ENCODE measurements at regions not wholly inside any gene's neighbourhood (a gene's known extent, or its start where the extent isn't known, plus 50 kb on each side); places are given as distances from the start of the nearest gene placed in this dataset.

GRCh38 chr5:4348919-4349318, 753.3 kb downstream of the IRX1 start:
- no peak for FAIRE-seq

DNA sequence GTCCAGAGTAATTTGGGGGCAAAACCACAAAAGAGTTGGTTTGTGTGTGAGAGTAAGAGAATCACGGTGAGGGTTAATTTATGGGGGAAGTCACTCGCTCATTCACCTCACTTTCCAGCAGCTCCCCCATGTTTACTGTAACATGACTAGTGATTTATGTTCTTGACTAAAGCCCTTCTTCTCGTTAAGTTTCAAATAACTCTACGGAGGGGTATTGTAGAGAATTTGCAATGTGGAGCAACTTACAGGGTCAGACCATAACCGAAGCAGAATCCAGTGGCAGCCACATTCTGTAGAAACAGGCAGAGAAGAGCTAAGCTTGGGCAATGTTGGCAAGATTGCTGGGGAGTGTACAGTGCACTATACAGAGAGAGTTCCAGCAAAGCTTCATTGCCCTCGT, 760.6 kb downstream of the IRX1 start:
- no peak for FAIRE-seq

DNA sequence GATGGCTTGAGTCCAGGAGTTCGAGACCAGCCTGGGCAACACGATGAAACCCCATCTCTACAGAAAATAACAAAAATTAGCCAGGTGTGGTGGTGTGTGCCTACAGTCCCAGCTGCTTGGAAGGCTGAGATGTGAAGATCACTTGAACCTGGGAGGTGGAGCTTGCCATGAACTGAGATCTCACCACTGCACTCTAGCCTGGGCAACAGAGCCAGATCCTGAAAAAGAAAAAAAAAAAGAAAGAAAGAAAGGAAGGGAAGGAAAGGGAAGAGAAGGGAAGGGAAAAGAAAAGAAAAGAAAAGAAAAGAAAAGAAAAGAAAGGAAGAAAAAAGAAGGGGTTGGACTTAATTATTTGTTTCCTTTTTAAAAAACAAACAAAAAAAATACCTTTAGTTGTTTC, 764.2 kb downstream of the IRX1 start:
- no peak for FAIRE-seq

DNA sequence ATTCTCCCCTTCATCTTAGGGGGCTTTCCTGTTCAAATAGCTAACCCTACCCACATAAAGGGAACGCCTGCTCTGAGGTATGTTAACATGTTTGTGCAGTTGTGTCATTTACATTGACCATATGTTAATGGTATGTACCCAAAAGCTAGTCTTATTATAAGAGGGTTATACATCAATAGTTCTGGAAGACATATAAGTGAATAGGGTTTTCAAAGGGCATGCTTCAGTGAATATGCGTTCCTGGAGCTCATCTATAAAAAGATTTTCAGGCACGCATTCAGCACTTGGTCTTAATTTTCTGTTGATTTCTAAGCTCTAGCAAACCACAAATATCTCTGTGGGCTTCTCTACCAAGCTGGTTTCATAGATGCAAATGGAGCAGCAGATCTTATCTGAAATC, 766.1 kb downstream of the IRX1 start:
- FAIRE-seq: no peak

DNA sequence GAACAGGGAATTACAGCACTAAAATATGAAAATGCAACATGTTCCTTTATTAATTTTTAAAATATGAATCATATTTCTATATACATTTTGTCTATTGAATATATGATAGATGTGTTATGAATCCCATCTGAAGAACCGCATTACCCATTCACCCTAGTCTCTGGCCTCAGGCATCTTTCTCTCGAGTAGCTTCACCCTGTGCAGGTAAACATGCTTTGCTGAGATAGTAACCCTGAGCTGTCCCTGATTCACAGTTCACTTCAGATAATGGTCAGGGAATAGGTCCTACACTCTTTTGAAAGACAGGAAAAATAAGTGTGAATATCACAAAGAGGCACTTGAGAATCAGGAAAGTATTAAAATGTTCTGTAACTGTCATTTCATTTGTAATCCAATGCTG, 766.8 kb downstream of the IRX1 start:
- no peak for FAIRE-seq

GRCh38 chr5:4363045-4363444, 767.4 kb downstream of the IRX1 start:
- no peak for FAIRE-seq

- no peak for FAIRE-seq
Observed at GRCh38 chr5:4366628-4367027, 771.0 kb downstream of the IRX1 start.

DNA sequence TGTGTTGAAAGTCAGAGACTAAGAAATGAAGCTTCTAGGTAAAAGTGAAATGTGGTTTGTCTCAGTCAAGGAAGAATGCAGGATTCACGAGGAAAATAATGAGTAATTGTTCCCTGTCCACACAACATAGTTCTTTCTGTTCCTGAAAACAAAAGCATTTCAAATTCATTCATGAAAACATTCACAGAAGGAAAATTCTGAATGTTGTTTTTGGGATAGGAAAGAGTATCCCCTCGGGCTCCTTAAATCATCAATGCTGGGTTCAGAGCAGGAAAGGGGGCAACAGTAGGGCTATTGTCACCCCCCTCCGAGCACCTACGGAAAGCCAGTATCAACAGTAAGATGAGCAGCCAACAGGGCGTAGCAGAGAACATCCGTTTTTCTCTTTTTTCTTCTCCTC, 769.9 kb upstream of the ADAMTS16 start:
- FAIRE-seq: no peak

DNA sequence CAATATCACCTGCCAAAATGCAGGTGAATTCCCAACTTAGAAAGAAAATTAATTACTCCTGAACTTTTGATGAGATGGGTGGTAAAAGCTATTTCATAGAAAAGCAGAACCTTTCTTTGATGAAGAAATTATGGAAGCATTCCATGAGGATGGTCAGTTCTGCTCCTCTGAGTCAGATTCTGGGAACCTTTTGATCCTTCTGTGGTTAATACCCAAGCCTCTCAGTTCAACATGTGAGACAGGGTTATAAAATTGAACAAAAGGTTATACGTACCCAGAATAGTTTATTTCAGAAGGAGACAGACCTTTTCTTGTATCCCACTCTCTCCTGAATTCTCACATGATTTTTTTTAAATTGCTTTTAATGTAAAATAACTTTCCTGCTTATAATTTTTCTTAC, 767.6 kb upstream of the ADAMTS16 start:
- FAIRE-seq: no peak

DNA sequence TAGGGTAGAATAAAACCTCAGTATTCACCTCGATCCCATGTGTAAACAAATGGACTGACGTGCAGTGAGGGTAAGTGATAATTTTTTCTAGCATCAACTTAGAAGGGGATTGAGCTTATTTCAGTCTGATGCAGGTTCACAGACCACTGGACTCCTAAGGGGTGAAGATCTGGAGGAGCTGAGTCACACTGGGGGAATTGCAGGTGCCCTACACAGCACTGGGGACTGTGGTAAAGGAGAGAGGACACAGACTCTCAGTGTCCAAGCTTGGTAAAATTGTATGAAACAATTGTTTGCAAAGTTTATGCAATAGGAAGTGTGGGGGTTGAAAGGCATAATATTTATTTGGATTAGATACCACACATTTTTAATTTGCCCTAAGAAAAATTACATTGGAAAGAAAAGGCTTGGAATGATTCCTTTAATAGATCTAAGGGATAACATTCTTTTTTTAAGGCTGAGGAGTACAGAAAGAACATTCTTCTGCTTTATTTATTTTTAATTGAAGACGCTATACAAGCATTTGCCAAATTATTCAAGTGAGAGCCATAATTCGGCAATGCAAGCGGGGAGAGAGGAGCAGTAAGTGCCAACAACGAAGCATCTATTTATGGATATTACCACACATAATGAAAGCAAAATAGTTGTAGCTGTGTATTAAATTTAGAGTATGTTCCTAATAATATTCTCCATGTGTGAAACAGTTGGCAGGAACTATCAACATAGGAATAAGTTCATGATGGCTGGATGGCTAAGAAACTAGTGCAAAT, 766.9 kb upstream of the ADAMTS16 start:
- no peak for FAIRE-seq

GRCh38 chr5:4374866-4375265, 765.3 kb upstream of the ADAMTS16 start:
- no peak for FAIRE-seq

- no peak for FAIRE-seq
Observed at GRCh38 chr5:4375640-4376039, 764.5 kb upstream of the ADAMTS16 start.

DNA sequence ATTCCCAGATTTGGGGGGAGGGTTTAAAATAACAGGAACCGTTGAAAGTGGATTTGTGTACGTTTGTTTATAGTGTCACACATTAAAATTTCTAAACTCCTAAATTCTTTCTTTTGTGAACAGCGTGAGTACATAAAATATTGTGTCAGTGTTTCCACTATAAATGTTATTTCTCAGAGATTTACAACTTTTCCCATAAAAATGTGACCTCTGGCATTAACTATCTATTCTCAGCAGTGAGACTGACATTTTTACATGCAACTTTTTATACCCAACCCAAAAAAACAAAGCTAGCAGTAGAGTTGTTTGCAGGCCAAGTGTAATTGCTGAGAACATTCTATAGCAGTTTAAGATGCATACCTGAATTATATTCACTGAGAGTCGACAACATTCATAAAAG, 757.0 kb upstream of the ADAMTS16 start:
- no peak for FAIRE-seq

DNA sequence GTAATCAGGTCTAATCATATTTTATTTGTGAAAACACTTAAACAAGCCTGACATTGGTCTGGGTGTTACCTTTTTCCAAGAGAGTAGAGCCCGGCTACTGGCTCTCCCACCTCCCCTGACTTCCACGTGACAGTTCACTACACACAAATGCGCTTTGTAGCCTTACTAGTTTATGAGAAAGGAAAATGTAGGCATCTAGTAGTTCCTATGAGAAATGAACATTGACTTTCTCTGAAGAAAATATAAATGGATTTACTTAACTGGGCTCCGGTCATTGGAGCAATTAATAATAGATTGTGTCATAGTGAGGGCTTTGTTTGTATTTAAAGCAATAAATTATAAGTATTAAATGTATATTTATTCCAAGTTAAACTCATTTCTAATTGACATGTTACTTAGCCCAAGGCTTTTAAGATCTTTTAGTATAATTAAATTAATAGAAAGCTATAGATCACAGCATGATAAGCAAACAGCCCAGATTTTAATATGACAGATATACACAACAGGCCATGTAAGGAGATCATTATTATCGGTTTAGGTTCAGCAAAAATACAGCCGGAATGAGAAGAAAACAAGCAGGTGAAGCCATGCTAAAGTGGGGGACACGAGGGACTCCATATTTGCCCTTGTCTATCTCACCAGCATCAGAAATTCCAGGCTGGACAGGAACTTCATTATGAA, 756.5 kb upstream of the ADAMTS16 start:
- no peak for FAIRE-seq

- FAIRE-seq: no peak
Observed at GRCh38 chr5:4384649-4385048, 755.5 kb upstream of the ADAMTS16 start.

DNA sequence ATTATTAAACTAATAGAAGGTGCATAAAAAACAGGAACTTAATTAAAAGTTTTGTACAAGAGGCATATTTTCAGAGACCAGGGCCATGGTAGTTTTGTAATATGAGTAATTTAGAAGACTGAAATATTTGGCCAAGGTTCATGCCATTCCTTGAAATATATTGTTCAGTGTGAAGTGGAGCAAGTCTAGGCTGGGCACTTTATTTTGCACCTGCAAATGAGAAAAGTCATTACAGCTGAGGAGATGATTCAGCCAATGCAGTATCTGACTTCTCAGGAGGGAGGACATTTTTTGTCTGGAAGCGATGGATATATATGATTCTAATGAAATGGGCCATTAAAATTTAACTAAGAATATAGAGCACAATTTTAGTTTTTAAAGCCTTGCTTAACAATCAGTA, 754.0 kb upstream of the ADAMTS16 start:
- FAIRE-seq: no peak

DNA sequence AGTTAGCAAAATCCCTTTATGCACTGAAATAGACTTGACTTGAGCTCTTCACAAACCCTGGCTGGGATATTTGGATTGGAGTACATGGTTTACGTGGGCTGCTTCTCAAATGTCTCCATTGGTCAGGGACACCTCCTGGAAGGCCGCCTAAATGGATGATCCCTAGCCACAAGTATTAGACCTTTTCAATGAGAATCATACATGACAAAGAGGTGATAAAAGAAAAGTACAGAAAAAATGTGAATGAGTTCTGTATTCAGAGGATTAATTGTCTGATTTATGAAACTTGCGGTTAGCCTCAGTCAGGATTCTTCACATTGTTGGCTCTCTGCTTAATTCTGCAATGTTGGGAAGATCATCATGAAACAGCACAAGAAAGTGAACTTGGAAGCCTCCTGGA, 752.8 kb upstream of the ADAMTS16 start:
- FAIRE-seq: no peak

DNA sequence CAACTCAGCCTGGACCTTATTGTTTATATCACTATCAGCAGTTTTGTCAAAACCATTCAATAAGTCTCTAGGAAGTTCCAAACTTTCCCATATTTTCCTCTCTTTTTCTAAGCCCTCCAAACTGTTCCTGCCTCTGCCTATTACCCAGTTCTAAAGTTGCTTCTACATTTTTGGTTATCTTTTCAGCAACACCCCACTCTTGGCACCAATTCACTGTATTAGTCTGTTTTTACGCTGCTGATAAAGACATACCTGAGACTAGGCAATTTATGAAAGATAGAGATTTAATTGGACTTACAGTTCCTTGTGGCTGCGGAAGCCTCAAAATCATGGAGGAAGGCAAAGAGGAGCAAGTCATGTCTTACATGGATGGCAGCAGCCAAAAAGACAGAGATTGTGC, 744.4 kb upstream of the ADAMTS16 start:
- no peak for FAIRE-seq

DNA sequence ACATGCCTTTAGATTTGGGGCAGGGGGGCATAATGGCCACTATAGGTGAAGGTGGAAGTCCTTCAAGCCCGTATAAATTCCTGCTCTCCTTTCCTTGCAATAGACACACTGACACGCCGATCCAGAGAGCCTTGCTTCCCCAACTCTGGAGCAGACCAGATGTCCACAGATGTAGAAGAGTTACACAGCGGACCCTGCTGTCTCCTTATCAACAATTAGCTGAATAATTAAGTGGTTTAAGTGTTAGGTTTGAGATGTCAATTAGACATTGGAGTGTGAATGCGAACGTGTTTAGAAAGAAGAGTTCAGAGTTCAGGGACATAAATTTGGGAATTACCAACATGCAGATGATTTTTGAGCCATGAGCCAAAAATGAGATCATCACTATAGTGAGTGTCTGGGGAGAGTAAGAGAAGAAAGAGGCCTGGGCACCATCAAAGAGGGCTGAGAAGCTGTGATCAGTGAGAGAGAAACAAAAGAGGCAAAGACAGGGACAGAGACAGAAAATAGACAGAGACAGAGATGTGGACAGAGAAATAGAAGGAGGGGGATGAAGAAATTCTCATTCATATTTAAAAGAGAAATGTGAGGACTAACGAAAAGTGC, 734.4 kb upstream of the ADAMTS16 start:
- FAIRE-seq: no peak

DNA sequence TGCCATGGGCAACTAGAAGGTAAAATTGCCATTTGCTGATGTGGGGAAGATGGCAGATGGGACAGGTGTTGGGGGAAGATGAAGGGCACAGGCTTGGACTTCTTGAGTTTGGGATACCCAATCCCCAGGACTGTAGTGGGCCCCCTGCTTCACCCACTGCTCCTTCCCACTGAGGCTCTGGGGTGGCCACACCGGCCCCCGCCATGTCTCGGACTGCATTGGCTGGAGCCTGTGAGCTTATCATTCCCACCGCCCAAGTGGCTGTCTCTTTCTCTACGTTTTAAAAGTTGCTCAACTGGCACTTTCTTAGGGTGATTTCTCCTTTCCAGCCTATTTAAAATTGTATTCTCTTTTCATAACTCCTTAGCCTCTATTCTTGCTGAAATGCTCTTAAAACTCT, 730.0 kb upstream of the ADAMTS16 start:
- no peak for FAIRE-seq

GRCh38 chr5:4411664-4412063, 728.5 kb upstream of the ADAMTS16 start:
- FAIRE-seq: no peak

GRCh38 chr5:4413996-4414395, 726.1 kb upstream of the ADAMTS16 start:
- FAIRE-seq: no peak

DNA sequence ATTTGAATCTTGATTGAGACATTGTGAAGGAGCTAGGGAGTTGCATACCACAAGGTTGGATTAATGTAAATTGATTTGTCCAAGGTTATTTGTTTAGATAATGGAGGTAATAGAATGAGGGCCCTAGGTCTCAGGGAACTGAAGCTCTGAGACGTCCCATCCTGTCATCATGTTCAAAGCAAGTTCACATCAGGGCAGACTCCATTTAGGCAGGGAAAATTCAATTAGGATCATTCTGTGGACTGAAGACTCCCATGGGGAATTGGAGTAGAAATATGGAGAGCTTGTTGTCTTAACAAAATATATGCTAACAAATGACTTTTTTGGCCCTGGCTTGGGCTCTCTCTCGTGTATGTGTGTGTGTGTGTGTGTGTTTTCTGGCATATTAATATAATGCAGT, 722.0 kb upstream of the ADAMTS16 start:
- FAIRE-seq: no peak

GRCh38 chr5:4419281-4419680, 720.8 kb upstream of the ADAMTS16 start:
- FAIRE-seq: no peak

Measured in islet of Langerhans (tissue), 1 donor.